Memory B cell (primary cell): ENCODE measurements at regions not wholly inside any gene's neighbourhood (a gene's known extent, or its start where the extent isn't known, plus 50 kb on each side); places are given as distances from the start of the nearest gene placed in this dataset.
A peak's percentile ranks its signal among the peaks of the same experiment; 100 is the strongest.
"Not testable (repeated sequence)": the region's sequence is repeated elsewhere in the genome, so short reads cannot be mapped to it uniquely, and the experiment has no call there.

Experiments used
- ATAC-seq: fragments of 150-1000 bp; cut with Tn5 transposase; 2 replicates; pipeline ENCODE4 v1.10.0; 2021; ENCODE audit warnings: low read depth, mild to moderate bottlenecking, moderate library complexity
- DNase-seq, 2 donors: peaks; one replicate each; pipeline ENCODE4 v3.0.0; 2022; ENCODE audit warnings: low spot score in 2 of 2
- H3K27ac Mint-ChIP-seq: one replicate; pipeline ENCODE4 v1.8.0; 2022; ENCODE audit warnings: mild to moderate bottlenecking, moderate library complexity, mixed read lengths
- H3K27me3 Mint-ChIP-seq: one replicate; pipeline ENCODE4 v1.8.0; 2022; ENCODE audit warnings: mixed read lengths
- H3K36me3 Mint-ChIP-seq: one replicate; pipeline ENCODE4 v1.8.0; 2022; ENCODE audit warnings: mild to moderate bottlenecking, mixed read lengths
- H3K4me1 Mint-ChIP-seq: one replicate; pipeline ENCODE4 v1.8.0; 2022; ENCODE audit warnings: mixed read lengths
- H3K4me3 Mint-ChIP-seq: one replicate; pipeline ENCODE4 v1.8.0; 2022; ENCODE audit warnings: mild to moderate bottlenecking, moderate library complexity, mixed read lengths
- H3K9me3 Mint-ChIP-seq: one replicate; pipeline ENCODE4 v1.8.0; 2022; ENCODE audit warnings: mixed read lengths

DNA sequence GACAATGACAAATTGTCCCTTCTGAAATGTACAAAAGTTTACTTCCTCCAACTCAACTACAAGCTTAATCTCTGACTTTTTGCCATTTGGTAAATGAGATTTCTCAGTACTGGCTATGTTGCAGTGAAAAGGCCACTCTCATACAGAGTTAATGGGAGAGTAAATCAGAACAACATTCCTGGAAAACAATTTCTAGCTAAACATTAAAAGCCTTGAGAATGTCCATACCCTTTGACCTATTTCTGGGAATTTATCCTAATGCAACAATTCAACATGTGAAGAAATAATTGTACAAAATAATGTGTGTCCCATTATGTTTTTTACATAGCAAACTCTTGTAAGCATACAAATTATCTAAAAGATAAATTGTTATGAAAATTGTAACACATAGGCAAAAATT is 56.3 kb upstream of the SPEF2 start:
- ATAC-seq (no peak), DNase-seq (no peak)
- H3K4me1 Mint-ChIP-seq = no peaks in the 10 kb centered on the region
- H3K9me3 Mint-ChIP-seq = peaks cover 23% of the 10 kb centered on the region
- no peak overlapping the region for H3K4me3 Mint-ChIP-seq
- H3K36me3 Mint-ChIP-seq = no peaks in the 10 kb centered on the region
- no peaks in the 10 kb centered on the region for H3K27me3 Mint-ChIP-seq
- no peak overlapping the region for H3K27ac Mint-ChIP-seq

DNA sequence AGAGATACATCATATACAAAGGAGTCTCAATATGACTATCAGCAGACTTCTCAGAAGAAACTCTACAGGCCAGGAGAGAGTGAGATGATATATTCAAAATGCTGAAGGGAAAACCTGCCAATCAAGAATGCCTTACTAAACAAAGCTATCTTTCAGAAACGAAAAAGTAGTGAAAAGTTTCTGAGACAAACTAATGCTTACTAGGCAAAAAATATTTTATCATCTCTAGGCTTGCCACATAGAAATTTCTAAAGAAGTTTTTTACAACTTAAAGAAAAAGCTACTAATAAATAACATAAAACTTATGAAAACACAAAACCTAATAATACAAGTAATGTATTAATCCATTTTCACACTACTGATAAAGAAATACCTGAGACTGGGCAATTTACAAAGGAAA is 59.9 kb upstream of the SPEF2 start:
- H3K4me3 Mint-ChIP-seq = no peak overlapping the region
- H3K36me3 Mint-ChIP-seq = no peaks in the 10 kb centered on the region
- H3K27ac Mint-ChIP-seq = no peak overlapping the region
- no peaks in the 10 kb centered on the region for H3K27me3 Mint-ChIP-seq
- no peak for DNase-seq
- no peak for ATAC-seq
- H3K4me1 Mint-ChIP-seq = no peaks in the 10 kb centered on the region
- peaks cover 19% of the 10 kb centered on the region for H3K9me3 Mint-ChIP-seq

- no peaks in the 10 kb centered on the region for H3K27me3 Mint-ChIP-seq
- no peak for ATAC-seq
- H3K27ac Mint-ChIP-seq = no peak overlapping the region
- no peak overlapping the region for H3K4me3 Mint-ChIP-seq
- H3K9me3 Mint-ChIP-seq = peaks cover 16% of the 10 kb centered on the region
- no peak for DNase-seq
- no peaks in the 10 kb centered on the region for H3K36me3 Mint-ChIP-seq
- no peaks in the 10 kb centered on the region for H3K4me1 Mint-ChIP-seq
Measured at GRCh38 chr5:35557199-35557598, 60.5 kb upstream of the SPEF2 start.

GRCh38 chr5:35554016-35554415 is 63.6 kb upstream of the SPEF2 start:
- Mint-ChIP-seq H3K9me3 (peaks cover 12% of the 10 kb centered on the region), H3K4me3 (no peak overlapping the region), H3K36me3 (no peaks in the 10 kb centered on the region), H3K4me1 (no peaks in the 10 kb centered on the region), H3K27ac (no peak overlapping the region), H3K27me3 (no peaks in the 10 kb centered on the region)
- DNase-seq (no peak), ATAC-seq (no peak)

GRCh38 chr5:35545190-35545589 is 72.5 kb upstream of the SPEF2 start:
- Mint-ChIP-seq H3K9me3 (peaks cover 4% of the 10 kb centered on the region), H3K4me1 (peaks cover 5% of the 10 kb centered on the region), H3K36me3 (no peaks in the 10 kb centered on the region), H3K4me3 (no peak overlapping the region), H3K27me3 (peaks cover 2% of the 10 kb centered on the region), H3K27ac (no peak overlapping the region)
- DNase-seq (no peak), ATAC-seq (no peak)

DNA sequence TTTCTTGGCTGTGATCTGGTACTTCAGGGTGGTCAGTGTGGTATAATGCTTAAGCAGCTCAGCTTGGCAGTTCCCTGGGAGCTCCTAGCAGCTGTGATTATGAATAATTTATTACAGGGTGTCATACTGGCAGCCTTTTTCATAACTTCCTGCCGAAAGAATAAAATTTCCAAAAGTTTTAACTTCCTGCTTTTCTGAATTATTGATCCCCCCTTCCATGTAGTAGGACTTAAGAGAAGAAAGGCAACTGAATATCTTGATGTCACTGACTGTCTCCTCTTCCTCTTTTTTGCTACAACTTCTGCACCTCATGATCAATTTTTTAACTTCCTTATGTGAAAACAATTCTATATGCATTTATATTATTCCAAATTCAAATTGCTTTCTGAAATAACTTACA is 74.3 kb upstream of the SPEF2 start:
- no peak overlapping the region for H3K27ac Mint-ChIP-seq
- peaks cover 2% of the 10 kb centered on the region for H3K27me3 Mint-ChIP-seq
- peaks cover 5% of the 10 kb centered on the region for H3K4me1 Mint-ChIP-seq
- H3K4me3 Mint-ChIP-seq = no peak overlapping the region
- no peaks in the 10 kb centered on the region for H3K36me3 Mint-ChIP-seq
- peaks cover 4% of the 10 kb centered on the region for H3K9me3 Mint-ChIP-seq
- ATAC-seq (no peak), DNase-seq (no peak)

DNA sequence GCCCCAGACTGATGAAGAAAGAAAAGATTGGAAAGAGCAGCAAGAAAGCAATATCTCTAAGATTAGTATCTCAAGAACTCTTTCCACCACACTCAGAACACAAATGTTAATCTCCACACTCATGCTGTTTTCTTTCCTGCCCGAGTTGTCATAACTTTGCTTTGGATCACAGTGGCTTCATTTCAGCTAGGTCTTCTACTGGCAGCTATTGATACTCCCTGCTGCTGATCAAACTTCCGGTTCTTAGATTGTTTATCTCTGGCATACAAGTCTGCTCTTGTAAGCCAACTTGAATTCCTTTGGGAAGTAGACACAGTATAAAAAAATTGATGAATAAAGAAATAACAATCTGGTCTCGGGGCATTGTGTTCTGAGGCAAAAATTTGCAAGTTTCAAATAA is 77.7 kb upstream of the SPEF2 start:
- ATAC-seq = no peak
- Mint-ChIP-seq H3K27ac (no peak overlapping the region), H3K27me3 (no peaks in the 10 kb centered on the region), H3K9me3 (peaks cover 2% of the 10 kb centered on the region), H3K4me1 (no peaks in the 10 kb centered on the region), H3K36me3 (no peaks in the 10 kb centered on the region), H3K4me3 (no peak overlapping the region)
- DNase-seq = no peak

DNA sequence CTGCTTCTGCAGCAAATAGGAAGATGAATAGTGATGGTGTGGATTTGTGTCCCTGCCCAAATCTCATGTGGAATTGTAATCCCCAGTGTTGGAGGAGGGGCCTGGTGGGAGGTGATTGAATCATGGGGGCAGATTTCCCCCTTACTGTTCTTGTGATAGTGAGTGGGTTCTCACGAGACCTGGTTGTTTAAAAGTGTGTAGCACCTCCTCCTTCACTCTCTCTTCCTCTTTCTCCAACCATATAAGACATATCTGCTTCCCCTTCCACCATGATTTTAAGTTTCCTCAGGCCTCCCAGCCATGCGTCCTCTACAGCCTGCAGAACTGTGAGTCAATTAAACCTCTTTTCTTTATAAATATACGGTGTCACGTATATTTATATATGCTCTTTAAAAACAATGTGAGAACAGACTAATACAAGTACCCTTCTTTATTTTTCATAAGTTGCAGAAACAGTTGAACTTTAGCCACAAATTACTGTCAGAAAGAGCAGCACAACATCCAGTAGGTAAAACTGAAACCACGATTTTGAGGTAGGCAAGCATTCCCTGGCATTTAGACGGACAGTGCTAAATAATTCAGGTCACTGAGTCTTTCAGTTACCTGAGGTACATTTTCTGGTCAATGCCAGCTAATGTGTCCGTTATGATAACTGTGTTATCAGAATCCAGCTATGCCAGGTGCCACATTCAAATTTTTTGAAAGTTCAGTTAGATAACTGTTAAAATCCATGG is 79.3 kb upstream of the SPEF2 start:
- no peaks in the 10 kb centered on the region for H3K36me3 Mint-ChIP-seq
- no peak overlapping the region for H3K27ac Mint-ChIP-seq
- H3K4me1 Mint-ChIP-seq = no peaks in the 10 kb centered on the region
- H3K9me3 Mint-ChIP-seq = peaks cover 2% of the 10 kb centered on the region
- no peaks in the 10 kb centered on the region for H3K27me3 Mint-ChIP-seq
- ATAC-seq (no peak), DNase-seq (no peak)
- H3K4me3 Mint-ChIP-seq = no peak overlapping the region

DNA sequence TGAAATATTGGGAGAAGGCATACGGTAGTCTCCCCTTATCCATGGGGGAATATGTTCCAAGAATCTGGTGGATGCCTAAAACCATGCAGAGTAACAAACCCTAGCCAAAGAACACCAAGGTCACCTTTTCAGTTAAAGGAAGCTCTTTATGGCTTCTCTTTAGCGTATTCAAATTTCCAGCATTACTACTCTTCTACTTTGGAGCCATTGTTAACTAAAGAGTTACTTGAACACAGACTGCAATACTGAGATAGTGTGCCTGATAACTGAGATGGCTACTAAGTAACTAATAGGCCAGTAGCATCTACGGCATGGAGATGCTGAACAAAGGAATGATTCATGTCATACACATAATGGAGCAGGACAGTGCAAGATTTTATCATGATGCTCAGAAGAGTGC is 84.5 kb upstream of the SPEF2 start:
- Mint-ChIP-seq H3K27me3 (no peaks in the 10 kb centered on the region), H3K36me3 (no peaks in the 10 kb centered on the region), H3K9me3 (no peaks in the 10 kb centered on the region), H3K27ac (no peak overlapping the region), H3K4me3 (no peak overlapping the region), H3K4me1 (no peaks in the 10 kb centered on the region)
- DNase-seq = no peak
- ATAC-seq = no peak

DNA sequence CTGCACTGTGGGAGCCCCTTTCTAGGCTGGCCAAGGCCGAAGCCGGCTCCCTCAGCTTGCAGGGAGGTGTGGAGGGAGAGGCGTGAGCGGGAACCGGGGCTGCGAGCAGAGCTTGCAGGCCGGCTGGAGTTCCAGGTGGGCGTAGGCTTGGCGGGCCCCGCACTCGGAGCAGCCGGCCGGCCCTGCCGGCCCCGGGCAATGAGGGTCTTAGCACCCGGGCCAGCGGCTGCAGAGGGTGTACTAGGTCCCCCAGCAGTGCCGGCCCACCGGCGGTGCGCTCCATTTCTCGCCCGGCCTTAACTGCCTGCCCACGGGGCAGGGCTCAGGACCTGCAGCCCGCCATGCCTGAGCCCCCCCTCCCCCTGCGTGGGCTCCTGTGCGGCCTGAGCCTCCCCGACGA is 86.1 kb upstream of the SPEF2 start:
- not testable (repeated sequence) for H3K36me3 Mint-ChIP-seq, H3K4me3 Mint-ChIP-seq, ATAC-seq, DNase-seq, H3K9me3 Mint-ChIP-seq, H3K27ac Mint-ChIP-seq, H3K27me3 Mint-ChIP-seq, H3K4me1 Mint-ChIP-seq

DNA sequence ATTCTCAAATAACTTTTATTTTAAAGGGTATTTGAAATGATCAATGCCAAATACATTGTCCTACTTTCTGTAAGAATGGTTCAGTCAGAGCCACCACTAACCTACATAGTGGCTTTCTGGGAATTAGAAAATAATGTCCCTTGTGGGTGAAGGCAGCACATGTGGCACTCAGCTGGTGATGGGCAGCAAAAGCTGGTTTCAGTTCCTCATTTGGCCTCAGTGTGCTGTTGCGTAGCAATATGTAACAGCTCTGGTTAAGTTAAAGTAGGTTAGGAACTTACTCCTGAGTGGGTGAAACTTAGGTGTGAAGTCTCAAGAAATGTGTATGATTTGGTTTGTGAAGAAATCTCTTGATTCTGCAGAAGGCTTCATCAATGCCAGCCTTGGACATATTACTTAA is 99.6 kb upstream of the SPEF2 start:
- no peak overlapping the region for H3K4me3 Mint-ChIP-seq
- ATAC-seq (peak; percentile 47), DNase-seq (no peak)
- no peaks in the 10 kb centered on the region for H3K4me1 Mint-ChIP-seq
- peaks cover 3% of the 10 kb centered on the region for H3K9me3 Mint-ChIP-seq
- no peaks in the 10 kb centered on the region for H3K27me3 Mint-ChIP-seq
- H3K36me3 Mint-ChIP-seq = no peaks in the 10 kb centered on the region
- no peak overlapping the region for H3K27ac Mint-ChIP-seq

GRCh38 chr5:35516271-35516670 is 101.4 kb upstream of the SPEF2 start:
- no peak for ATAC-seq
- no peak overlapping the region for H3K27ac Mint-ChIP-seq

DNA sequence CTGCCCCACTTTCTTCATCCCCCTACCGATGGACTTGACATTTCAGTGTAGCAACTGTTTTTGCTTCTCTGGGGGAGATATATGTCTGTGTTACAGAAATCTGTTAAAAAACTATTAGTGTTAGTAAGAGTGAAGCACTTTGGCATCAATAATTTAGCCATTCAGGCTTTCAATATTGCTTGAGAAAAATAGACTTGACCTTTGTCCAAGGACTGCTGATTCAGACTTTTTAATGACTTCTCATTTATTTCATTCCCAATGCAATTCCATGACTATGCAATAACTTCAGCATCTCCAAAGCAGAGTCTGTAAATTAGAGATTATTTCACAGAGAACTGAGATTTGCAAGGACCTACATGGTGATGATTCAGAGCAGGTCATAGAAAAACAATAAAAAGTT is 104.1 kb upstream of the SPEF2 start:
- ATAC-seq = no peak
- H3K9me3 Mint-ChIP-seq = peaks cover 6% of the 10 kb centered on the region
- no peak for DNase-seq
- H3K36me3 Mint-ChIP-seq = no peaks in the 10 kb centered on the region
- no peak overlapping the region for H3K27ac Mint-ChIP-seq
- no peaks in the 10 kb centered on the region for H3K4me1 Mint-ChIP-seq
- H3K4me3 Mint-ChIP-seq = no peak overlapping the region
- no peaks in the 10 kb centered on the region for H3K27me3 Mint-ChIP-seq

More at GRCh38 chr5:35516271-35516670, 101.4 kb upstream of the SPEF2 start:
- no peak overlapping the region for H3K4me3 Mint-ChIP-seq
- DNase-seq = no peak
- H3K4me1 Mint-ChIP-seq = no peaks in the 10 kb centered on the region
- peaks cover 5% of the 10 kb centered on the region for H3K9me3 Mint-ChIP-seq
- no peaks in the 10 kb centered on the region for H3K36me3 Mint-ChIP-seq
- no peaks in the 10 kb centered on the region for H3K27me3 Mint-ChIP-seq

DNA sequence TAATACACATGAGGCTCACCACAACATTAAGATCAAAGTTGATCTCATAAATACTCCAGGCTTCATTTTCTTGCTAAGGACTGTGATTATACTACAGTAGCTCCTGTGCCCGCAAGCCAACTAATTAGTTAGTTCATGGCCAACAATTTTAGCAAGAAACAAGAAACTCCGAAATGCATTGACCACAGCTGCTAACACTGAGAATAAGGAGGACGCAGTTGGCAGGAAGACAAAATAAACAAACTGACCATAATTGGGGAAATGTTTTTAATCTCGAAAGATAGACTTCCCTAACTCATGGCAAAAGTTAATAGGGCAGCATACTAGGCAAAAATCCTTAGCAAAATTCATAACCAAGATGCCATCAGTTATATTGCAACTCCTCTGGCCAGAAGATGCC is 115.5 kb upstream of the SPEF2 start:
- H3K9me3 Mint-ChIP-seq = peaks cover 14% of the 10 kb centered on the region
- no peak overlapping the region for H3K27ac Mint-ChIP-seq
- no peak for ATAC-seq
- no peak overlapping the region for H3K4me3 Mint-ChIP-seq
- H3K36me3 Mint-ChIP-seq = no peaks in the 10 kb centered on the region
- H3K4me1 Mint-ChIP-seq = no peaks in the 10 kb centered on the region
- H3K27me3 Mint-ChIP-seq = no peaks in the 10 kb centered on the region
- DNase-seq = no peak

DNA sequence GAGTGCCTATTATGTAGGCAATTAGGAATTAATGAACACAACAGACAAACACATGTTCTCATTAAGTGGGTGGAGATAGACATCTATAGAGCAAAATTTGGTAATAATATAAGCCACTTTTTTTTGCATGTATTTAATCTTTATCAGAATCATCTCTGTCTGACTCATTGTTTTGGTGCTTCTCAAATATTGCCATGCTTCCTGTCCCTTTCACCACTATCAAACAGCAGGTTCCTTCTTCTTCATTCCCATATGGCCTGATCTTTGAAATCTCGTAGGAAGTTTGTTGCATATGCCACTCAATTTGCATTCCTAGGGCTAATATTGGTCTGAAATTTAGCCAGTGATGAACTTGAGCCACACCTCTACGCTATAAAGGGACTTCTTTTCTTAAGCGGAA is 128.9 kb upstream of the SPEF2 start:
- Mint-ChIP-seq H3K4me3 (no peak overlapping the region), H3K9me3 (no peaks in the 10 kb centered on the region), H3K36me3 (no peaks in the 10 kb centered on the region), H3K27ac (no peak overlapping the region), H3K4me1 (no peaks in the 10 kb centered on the region), H3K27me3 (no peaks in the 10 kb centered on the region)
- ATAC-seq (no peak), DNase-seq (no peak)
